ENCODE measurements at regions not wholly inside any gene's neighbourhood (a gene's known extent, or its start where the extent isn't known, plus 50 kb on each side); places are given as distances from the start of the nearest gene placed in this dataset.

DNA sequence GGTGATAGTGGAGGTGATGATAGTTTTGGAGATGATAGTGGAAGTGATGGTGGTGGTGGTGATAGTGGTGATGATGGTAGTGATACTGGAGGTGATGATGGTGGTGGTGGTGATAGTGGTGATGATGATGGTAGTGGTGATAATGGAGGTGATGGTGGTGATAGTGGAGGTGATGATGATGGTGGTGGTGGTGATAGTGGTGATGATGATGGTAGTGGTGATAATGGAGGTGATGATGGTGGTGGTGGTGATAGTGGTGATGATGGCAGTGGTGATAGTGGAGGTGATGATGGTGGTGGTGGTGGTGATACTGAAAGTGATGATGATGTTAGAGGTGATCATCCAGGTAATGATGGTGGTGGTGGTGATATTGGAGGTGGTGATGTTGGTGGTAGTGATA lies 570.0 kb upstream of the TMEM132C start:
- no peak for TF ChIP-seq EZH2 (IDR thresholded peaks at IDR 0.05; ENCODE audit: low read depth, unreplicated experiment)
- no peak for TF ChIP-seq POLR2AphosphoS5 (IDR thresholded peaks at IDR 0.05; ENCODE audit: low read depth)
- TF ChIP-seq, protein P1, sequence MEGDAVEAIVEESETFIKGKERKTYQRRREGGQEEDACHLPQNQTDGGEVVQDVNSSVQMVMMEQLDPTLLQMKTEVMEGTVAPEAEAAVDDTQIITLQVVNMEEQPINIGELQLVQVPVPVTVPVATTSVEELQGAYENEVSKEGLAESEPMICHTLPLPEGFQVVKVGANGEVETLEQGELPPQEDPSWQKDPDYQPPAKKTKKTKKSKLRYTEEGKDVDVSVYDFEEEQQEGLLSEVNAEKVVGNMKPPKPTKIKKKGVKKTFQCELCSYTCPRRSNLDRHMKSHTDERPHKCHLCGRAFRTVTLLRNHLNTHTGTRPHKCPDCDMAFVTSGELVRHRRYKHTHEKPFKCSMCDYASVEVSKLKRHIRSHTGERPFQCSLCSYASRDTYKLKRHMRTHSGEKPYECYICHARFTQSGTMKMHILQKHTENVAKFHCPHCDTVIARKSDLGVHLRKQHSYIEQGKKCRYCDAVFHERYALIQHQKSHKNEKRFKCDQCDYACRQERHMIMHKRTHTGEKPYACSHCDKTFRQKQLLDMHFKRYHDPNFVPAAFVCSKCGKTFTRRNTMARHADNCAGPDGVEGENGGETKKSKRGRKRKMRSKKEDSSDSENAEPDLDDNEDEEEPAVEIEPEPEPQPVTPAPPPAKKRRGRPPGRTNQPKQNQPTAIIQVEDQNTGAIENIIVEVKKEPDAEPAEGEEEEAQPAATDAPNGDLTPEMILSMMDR (conservative IDR thresholded peaks at IDR 0.05; ENCODE audit: low read depth in 2 of 2): no peak
- TF ChIP-seq CREB1 (CRISPR knock-in tag; IDR thresholded peaks at IDR 0.05; ENCODE audit: low read depth): no peak
- no peak for TF ChIP-seq JUNB (IDR thresholded peaks at IDR 0.05; ENCODE audit: unreplicated experiment)
- TF ChIP-seq EZH2phosphoT487 (IDR thresholded peaks at IDR 0.05; ENCODE audit: unreplicated experiment): no peak
- no peak for TF ChIP-seq REST (IDR thresholded peaks at IDR 0.05; ENCODE audit: unreplicated experiment)
- no peak for TF ChIP-seq ZNF114 (CRISPR knock-in tag; IDR thresholded peaks at IDR 0.05)
- TF ChIP-seq, protein P2, sequence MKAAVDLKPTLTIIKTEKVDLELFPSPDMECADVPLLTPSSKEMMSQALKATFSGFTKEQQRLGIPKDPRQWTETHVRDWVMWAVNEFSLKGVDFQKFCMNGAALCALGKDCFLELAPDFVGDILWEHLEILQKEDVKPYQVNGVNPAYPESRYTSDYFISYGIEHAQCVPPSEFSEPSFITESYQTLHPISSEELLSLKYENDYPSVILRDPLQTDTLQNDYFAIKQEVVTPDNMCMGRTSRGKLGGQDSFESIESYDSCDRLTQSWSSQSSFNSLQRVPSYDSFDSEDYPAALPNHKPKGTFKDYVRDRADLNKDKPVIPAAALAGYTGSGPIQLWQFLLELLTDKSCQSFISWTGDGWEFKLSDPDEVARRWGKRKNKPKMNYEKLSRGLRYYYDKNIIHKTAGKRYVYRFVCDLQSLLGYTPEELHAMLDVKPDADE (IDR thresholded peaks at IDR 0.05): no peak
- no peak for TF ChIP-seq NANOG (IDR thresholded peaks at IDR 0.05; ENCODE audit: borderline replicate concordance)
- no peak for TF ChIP-seq STAT1 (IDR thresholded peaks at IDR 0.05; ENCODE audit: unreplicated experiment)
- no peak for TF ChIP-seq ZNF331 (CRISPR knock-in tag; IDR thresholded peaks at IDR 0.05; ENCODE audit: low read depth)
